HG03521 (cell line): ENCODE measurements at regions not wholly inside any gene's neighbourhood (a gene's known extent, or its start where the extent isn't known, plus 50 kb on each side); places are given as distances from the start of the nearest gene placed in this dataset.

Source experiments
- ATAC-seq: cut with Tn5 transposase; IDR thresholded peaks from one replicate; pipeline ENCODE4 v1.9.1; 2021; ENCODE audit warnings: mild to moderate bottlenecking, moderate library complexity; ENCODE audit not compliant: unreplicated experiment

GRCh38 chr7:7044806-7045205 is 137.5 kb upstream of the C1GALT1 start:
- ATAC-seq, result no peak

- no peak for ATAC-seq
Observed at GRCh38 chr7:7048213-7048612, 134.1 kb upstream of the C1GALT1 start.

- ATAC-seq, result peak; percentile 62
Observed at GRCh38 chr7:7051206-7051877, 131.0 kb upstream of the C1GALT1 start.

GRCh38 chr7:7054252-7054830 is 128.0 kb upstream of the C1GALT1 start:
- no peak for ATAC-seq

GRCh38 chr7:7060828-7061599 is 121.3 kb upstream of the C1GALT1 start:
- ATAC-seq, result no peak

GRCh38 chr7:7077945-7078344 is 104.4 kb upstream of the C1GALT1 start:
- ATAC-seq, result no peak

GRCh38 chr7:7080802-7081201 is 101.5 kb upstream of the C1GALT1 start:
- no peak for ATAC-seq

- ATAC-seq, result no peak
Observed at GRCh38 chr7:7090460-7090859, 91.9 kb upstream of the C1GALT1 start.

- ATAC-seq, result no peak
Observed at GRCh38 chr7:7098280-7098818, 84.0 kb upstream of the C1GALT1 start.

GRCh38 chr7:7099584-7100014 is 82.7 kb upstream of the C1GALT1 start:
- ATAC-seq, result no peak

GRCh38 chr7:7100432-7100849 is 81.9 kb upstream of the C1GALT1 start:
- ATAC-seq, result no peak

- no peak for ATAC-seq
Observed at GRCh38 chr7:7102906-7103305, 79.4 kb upstream of the C1GALT1 start.

- no peak for ATAC-seq
Observed at GRCh38 chr7:7103343-7104313, 78.7 kb upstream of the C1GALT1 start.

- ATAC-seq, result no peak
Observed at GRCh38 chr7:7104314-7104698, 78.0 kb upstream of the C1GALT1 start.

- ATAC-seq, result no peak
Observed at GRCh38 chr7:7104971-7105370, 77.4 kb upstream of the C1GALT1 start.

- ATAC-seq, result no peak
Observed at GRCh38 chr7:7105800-7106582, 76.4 kb upstream of the C1GALT1 start.

- ATAC-seq, result no peak
Observed at GRCh38 chr7:7108931-7109330, 73.4 kb upstream of the C1GALT1 start.

GRCh38 chr7:7109934-7110333 is 72.4 kb upstream of the C1GALT1 start:
- ATAC-seq, result no peak

- ATAC-seq, result no peak
Observed at GRCh38 chr7:7110706-7111105, 71.6 kb upstream of the C1GALT1 start.

GRCh38 chr7:7112868-7113267 is 69.5 kb upstream of the C1GALT1 start:
- ATAC-seq, result no peak
